ENCODE measurements at regions not wholly inside any gene's neighbourhood (a gene's known extent, or its start where the extent isn't known, plus 50 kb on each side); places are given as distances from the start of the nearest gene placed in this dataset.
A peak's percentile ranks its signal among the peaks of the same experiment; 100 is the strongest.
"Not testable (repeated sequence)": the region's sequence is repeated elsewhere in the genome, so short reads cannot be mapped to it uniquely, and the experiment has no call there.

- DNase-seq, result not testable (repeated sequence)
These were observed 130.5 kb upstream of the VOPP1 start for GRCh38 chr7:55702831-55703230.

- DNase-seq, result not testable (repeated sequence)
These were observed 127.1 kb upstream of the VOPP1 start for GRCh38 chr7:55699450-55699842.

GRCh38 chr7:55698607-55699449 lies 126.5 kb upstream of the VOPP1 start:
- DNase-seq, result peak in 2 of 3 experiments; percentile 66 to 67

- not testable (repeated sequence) for DNase-seq
These were observed 123.8 kb upstream of the VOPP1 start for GRCh38 chr7:55695893-55696701.

- DNase-seq, result not testable (repeated sequence)
These were observed 122.2 kb upstream of the VOPP1 start for GRCh38 chr7:55694484-55694883.

- DNase-seq, result peak; percentile 8 to 62 (median 39)
These were observed 116.7 kb upstream of the VOPP1 start for GRCh38 chr7:55688684-55689681.

- DNase-seq, result not testable (repeated sequence)
These were observed 116.0 kb upstream of the VOPP1 start for GRCh38 chr7:55688261-55688660.

GRCh38 chr7:55687252-55687651 lies 115.0 kb upstream of the VOPP1 start:
- DNase-seq, result not testable (repeated sequence)

- DNase-seq, result not testable (repeated sequence)
These were observed 114.5 kb upstream of the VOPP1 start for GRCh38 chr7:55686771-55687170.

- DNase-seq, result not testable (repeated sequence)
These were observed 111.2 kb upstream of the VOPP1 start for GRCh38 chr7:55683501-55683900.

GRCh38 chr7:55675589-55675988 lies 103.3 kb upstream of the VOPP1 start:
- not testable (repeated sequence) for DNase-seq

GRCh38 chr7:55673525-55673924 lies 101.2 kb upstream of the VOPP1 start:
- DNase-seq, result not testable (repeated sequence)

GRCh38 chr7:55672084-55672483 lies 99.8 kb upstream of the VOPP1 start:
- DNase-seq, result not testable (repeated sequence)

- DNase-seq, result no peak
These were observed 85.4 kb upstream of the VOPP1 start for GRCh38 chr7:55657654-55658053.

- DNase-seq, result peak in 2 of 3 experiments; percentile 27 to 31
These were observed 78.8 kb upstream of the VOPP1 start for GRCh38 chr7:55651057-55651456.

- DNase-seq, result no peak
These were observed 76.9 kb upstream of the VOPP1 start for GRCh38 chr7:55649238-55649637.

GRCh38 chr7:55644567-55644966 lies 72.3 kb upstream of the VOPP1 start:
- no peak for DNase-seq

- no peak for DNase-seq
These were observed 70.0 kb upstream of the VOPP1 start for GRCh38 chr7:55642266-55642665.

GRCh38 chr7:55641811-55642210 lies 69.5 kb upstream of the VOPP1 start:
- peak in 1 of 3 experiments; percentile 55 for DNase-seq

- DNase-seq, result peak; percentile 68 to 95 (median 71)
These were observed 69.0 kb upstream of the VOPP1 start for GRCh38 chr7:55641273-55641691.

- DNase-seq, result no peak
These were observed 67.3 kb upstream of the VOPP1 start for GRCh38 chr7:55639640-55640039.

- no peak for DNase-seq
These were observed 56.9 kb upstream of the VOPP1 start for GRCh38 chr7:55629051-55629677.

All from NCI-H1417 (cell line).